Muscle of leg (tissue), 3 donors: ENCODE measurements at regions not wholly inside any gene's neighbourhood (a gene's known extent, or its start where the extent isn't known, plus 50 kb on each side); places are given as distances from the start of the nearest gene placed in this dataset.
A peak's percentile ranks its signal among the peaks of the same experiment; 100 is the strongest.

Experiments used
- DNase-seq: peaks from one replicate; pipeline ENCODE4 v3.0.0; 2013
- H3K27ac ChIP-seq: one replicate; pipeline ENCODE4 v1.5.1; 2013; ENCODE audit warnings: mild to moderate bottlenecking, low read length, control low read depth
- H3K27me3 ChIP-seq: one replicate; pipeline ENCODE4 v1.6.1; 2013; ENCODE audit warnings: low read length; ENCODE audit not compliant: control insufficient read depth, insufficient read depth
- H3K36me3 ChIP-seq: one replicate; pipeline ENCODE4 v1.6.1; 2013; ENCODE audit warnings: low read length; ENCODE audit not compliant: control insufficient read depth, insufficient read depth
- H3K4me1 ChIP-seq: one replicate; pipeline ENCODE4 v1.6.1; 2013; ENCODE audit warnings: low read length; ENCODE audit not compliant: control insufficient read depth, insufficient read depth
- H3K4me3 ChIP-seq: one replicate; pipeline ENCODE4 v1.5.1; 2013; ENCODE audit warnings: low read length, control low read depth
- H3K9me3 ChIP-seq: replicated peaks from 2 replicates; pipeline ENCODE4 v1.6.1; 2013; ENCODE audit warnings: low read depth, low read length; ENCODE audit not compliant: control insufficient read depth
- WGBS: methylation state at CpG from one replicate; pipeline ENCODE4 v1.1.5; 2013; ENCODE audit warnings: missing lambda C conversion rate; ENCODE audit not compliant: insufficient coverage; 5-methylcytosine and 5-hydroxymethylcytosine counted together

- DNase-seq = no peak
- no peaks in the 10 kb centered on the region for H3K4me1 ChIP-seq
- no peaks in the 10 kb centered on the region for H3K27me3 ChIP-seq
- 83% methylated on average over 1 of the region's 3 CpGs for WGBS
- no peaks in the 10 kb centered on the region for H3K36me3 ChIP-seq
- H3K27ac ChIP-seq = no peak overlapping the region
- H3K4me3 ChIP-seq = no peak overlapping the region
- no peaks in the 10 kb centered on the region for H3K9me3 ChIP-seq
Measured at GRCh38 chr10:118403967-118404366, 61.8 kb upstream of the FAM204A start.

DNA sequence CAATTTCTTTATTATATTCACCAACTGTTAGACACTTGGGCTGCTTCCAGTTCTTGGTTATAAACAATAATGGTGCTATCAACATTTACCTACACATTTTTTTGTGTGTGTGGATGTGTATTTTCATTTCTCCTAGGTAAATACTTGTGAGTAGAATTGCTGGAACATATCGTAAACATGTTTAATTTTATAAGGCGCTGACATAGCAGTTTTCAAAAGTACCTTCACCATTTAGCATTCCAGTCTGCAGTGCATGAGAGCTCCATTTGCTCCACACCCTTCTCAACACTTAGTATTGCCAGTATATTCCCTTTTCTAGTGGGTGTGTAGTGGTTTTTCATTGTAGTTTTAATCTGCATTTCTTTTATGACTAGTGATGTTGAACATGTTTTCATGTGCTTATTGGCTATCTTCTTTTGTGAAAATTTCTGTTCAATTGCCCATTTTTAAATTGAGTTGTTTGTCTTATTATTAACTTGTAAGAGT is 59.6 kb upstream of the FAM204A start:
- no peaks in the 10 kb centered on the region for H3K9me3 ChIP-seq
- H3K36me3 ChIP-seq = no peaks in the 10 kb centered on the region
- no CpG with 5 or more reads among the region's 2 CpGs for WGBS
- no peak overlapping the region for H3K27ac ChIP-seq
- H3K4me3 ChIP-seq = no peak overlapping the region
- DNase-seq = no peak
- no peaks in the 10 kb centered on the region for H3K4me1 ChIP-seq
- H3K27me3 ChIP-seq = no peaks in the 10 kb centered on the region

DNA sequence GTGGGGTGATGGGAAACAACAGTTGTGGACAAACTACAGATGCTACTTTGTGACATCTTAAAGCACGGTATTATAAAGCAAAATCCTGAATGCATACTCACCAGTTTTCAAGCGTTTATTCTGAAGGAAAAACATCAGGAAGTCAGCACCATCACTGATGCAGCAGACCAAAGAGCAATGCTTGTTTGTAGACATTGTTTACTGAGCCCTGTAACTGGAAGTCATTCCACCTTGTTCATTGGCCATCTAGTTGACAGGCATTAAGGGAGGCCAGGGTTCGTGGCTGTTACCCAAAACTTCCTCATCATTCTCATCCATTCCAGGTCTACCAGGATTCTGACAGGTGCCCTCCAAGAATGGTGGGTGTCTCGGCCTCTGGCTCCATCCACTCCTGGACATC is 55.3 kb upstream of the FAM204A start:
- Histone ChIP-seq H3K36me3 (no peaks in the 10 kb centered on the region), H3K4me3 (no peak overlapping the region), H3K27ac (no peak overlapping the region), H3K4me1 (peaks cover 4% of the 10 kb centered on the region), H3K27me3 (no peaks in the 10 kb centered on the region), H3K9me3 (no peaks in the 10 kb centered on the region)
- no peak for DNase-seq
- WGBS = 84% methylated on average over 4 of the region's 4 CpGs

DNA sequence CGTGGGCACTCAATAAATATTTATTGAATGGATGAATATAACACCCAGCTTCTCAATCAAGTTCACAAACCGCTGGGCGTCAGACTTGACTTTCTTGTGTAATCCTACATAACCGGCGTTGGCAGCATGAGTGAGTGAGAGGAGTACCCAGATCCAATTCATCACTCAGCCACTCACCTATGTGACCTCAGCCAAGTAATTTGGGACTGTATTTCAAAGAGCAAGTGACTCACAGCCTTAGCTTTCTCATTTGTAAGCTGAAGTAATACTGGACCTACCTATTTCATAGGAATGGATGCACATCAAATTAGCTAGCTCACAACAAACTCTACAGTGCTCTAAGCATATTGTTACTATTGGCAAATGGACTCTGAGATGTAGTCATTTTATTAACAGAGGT is 53.8 kb upstream of the FAM204A start:
- Histone ChIP-seq H3K27me3 (no peaks in the 10 kb centered on the region), H3K4me3 (no peak overlapping the region), H3K27ac (no peak overlapping the region), H3K36me3 (no peaks in the 10 kb centered on the region), H3K4me1 (peaks cover 4% of the 10 kb centered on the region), H3K9me3 (no peaks in the 10 kb centered on the region)
- no CpG with 5 or more reads among the region's 5 CpGs for WGBS
- no peak for DNase-seq

DNA sequence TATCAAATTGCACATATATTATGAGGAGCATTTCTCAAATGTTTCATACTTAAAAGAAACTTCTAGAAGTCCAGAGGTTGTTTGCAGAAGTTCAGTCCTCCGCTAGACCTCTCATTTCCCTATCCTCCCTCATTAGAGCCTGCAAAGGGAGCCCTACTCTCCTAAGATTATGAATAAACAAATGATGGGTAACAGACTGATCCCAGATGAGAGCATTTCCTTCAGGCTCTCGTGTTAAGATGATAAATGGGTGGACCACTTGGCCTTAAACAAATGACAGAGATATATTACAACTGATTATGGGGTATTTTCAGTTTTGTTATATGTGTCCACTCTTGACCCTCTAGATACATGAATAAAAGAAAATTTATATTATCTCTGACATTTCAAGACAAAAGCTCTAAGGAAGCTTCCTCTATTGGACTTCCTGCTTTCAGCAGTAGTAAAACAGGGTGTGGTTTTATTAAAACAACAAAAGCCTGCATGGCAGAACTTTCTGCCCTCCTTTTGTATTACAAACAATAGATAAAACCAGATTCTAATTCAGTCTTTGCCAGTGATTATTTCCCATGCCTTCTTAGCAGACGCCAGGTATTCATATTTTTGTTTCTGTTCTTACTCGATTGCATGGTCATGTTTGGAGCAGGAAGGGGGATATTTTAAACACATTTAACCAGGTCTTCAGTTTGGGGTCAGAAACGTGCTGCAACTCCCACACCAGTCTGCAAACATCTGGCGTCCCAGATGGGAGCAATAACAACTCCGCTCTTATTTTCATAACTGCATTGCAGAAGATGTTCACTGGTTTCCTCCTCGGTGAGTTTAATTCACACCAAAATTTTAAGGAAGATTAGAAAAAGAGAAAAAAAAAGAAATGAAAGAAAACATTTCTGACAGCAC is 52.4 kb upstream of the FAM204A start:
- H3K36me3 ChIP-seq = no peaks in the 10 kb centered on the region
- no CpG with 5 or more reads among the region's 8 CpGs for WGBS
- H3K9me3 ChIP-seq = no peaks in the 10 kb centered on the region
- peaks cover 4% of the 10 kb centered on the region for H3K4me1 ChIP-seq
- no peaks in the 10 kb centered on the region for H3K27me3 ChIP-seq
- peak; percentile 82 for DNase-seq
- H3K4me3 ChIP-seq = no peak overlapping the region
- H3K27ac ChIP-seq = peak overlapping the region; percentile 65

- Histone ChIP-seq H3K9me3 (peaks cover 5% of the 10 kb centered on the region), H3K4me3 (no peak overlapping the region), H3K27ac (peak overlapping the region; percentile 51), H3K27me3 (no peaks in the 10 kb centered on the region), H3K4me1 (peaks cover 4% of the 10 kb centered on the region), H3K36me3 (no peaks in the 10 kb centered on the region)
- peak; percentile 83 for DNase-seq
- WGBS = 20% methylated on average over 1 of the region's 5 CpGs
Measured at GRCh38 chr10:118392761-118393160, 50.6 kb upstream of the FAM204A start.
